Omental fat pad (tissue), 3 donors: ENCODE measurements at regions not wholly inside any gene's neighbourhood (a gene's known extent, or its start where the extent isn't known, plus 50 kb on each side); places are given as distances from the start of the nearest gene placed in this dataset.

ENCODE experiments used
- ATAC-seq: fragments of 150-250 bp; one replicate; pipeline ENCODE4 v1.9.1; 2016; ENCODE audit warnings: mild to moderate bottlenecking, moderate library complexity; ENCODE audit not compliant: low FRiP score
- DNase-seq: peaks from one replicate; pipeline ENCODE4 v3.0.0-alpha.2; 2019; ENCODE audit warnings: low spot score
- CTCF ChIP-seq, 3 donors: fragments of 450-650 bp; IDR thresholded peaks; one replicate each; pipeline ENCODE4 v1.5.1; 2016 to 2017; ENCODE audit warnings: antibody characterized with exemption in 3 of 3, mild to moderate bottlenecking in 3 of 3, moderate library complexity in 2 of 3

GRCh38 chr5:58284886-58285285 is 175.0 kb downstream of the PLK2 start:
- no peak for TF ChIP-seq CTCF (IDR thresholded peaks at IDR 0.05)
- DNase-seq (no peak), ATAC-seq (no peak)

DNA sequence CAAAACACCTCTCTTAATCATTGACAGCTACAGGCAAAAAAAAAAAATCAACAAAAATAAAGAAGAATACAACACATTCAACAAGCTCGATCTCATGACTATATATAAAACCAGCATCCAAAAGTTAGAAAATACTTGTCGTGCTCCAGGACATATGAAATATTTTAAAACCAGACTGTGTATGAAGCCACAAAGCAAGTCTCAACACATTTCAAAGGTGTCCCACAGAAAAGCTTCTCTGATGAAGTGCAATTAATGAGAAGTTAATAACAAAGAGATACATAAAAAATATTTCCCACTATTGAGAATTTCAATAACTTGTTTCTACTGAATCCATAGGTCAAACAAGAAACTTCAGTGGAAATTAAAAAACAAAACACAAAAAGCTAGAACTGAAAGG is 178.7 kb downstream of the PLK2 start:
- ATAC-seq (no peak), DNase-seq (no peak)
- no peak for TF ChIP-seq CTCF (IDR thresholded peaks at IDR 0.05)

GRCh38 chr5:58279259-58279658 is 180.6 kb downstream of the PLK2 start:
- ATAC-seq (no peak), DNase-seq (no peak)
- no peak for TF ChIP-seq CTCF (IDR thresholded peaks at IDR 0.05)

- no peak for DNase-seq
- ATAC-seq = no peak
- TF ChIP-seq CTCF (IDR thresholded peaks at IDR 0.05) = no peak
These were observed 183.5 kb downstream of the PLK2 start for GRCh38 chr5:58276431-58276830.

GRCh38 chr5:58275516-58275915 is 184.4 kb downstream of the PLK2 start:
- DNase-seq = no peak
- no peak for ATAC-seq
- TF ChIP-seq CTCF (IDR thresholded peaks at IDR 0.05) = no peak

GRCh38 chr5:58274191-58274590 is 185.7 kb downstream of the PLK2 start:
- ATAC-seq (no peak), DNase-seq (no peak)
- no peak for TF ChIP-seq CTCF (IDR thresholded peaks at IDR 0.05)

DNA sequence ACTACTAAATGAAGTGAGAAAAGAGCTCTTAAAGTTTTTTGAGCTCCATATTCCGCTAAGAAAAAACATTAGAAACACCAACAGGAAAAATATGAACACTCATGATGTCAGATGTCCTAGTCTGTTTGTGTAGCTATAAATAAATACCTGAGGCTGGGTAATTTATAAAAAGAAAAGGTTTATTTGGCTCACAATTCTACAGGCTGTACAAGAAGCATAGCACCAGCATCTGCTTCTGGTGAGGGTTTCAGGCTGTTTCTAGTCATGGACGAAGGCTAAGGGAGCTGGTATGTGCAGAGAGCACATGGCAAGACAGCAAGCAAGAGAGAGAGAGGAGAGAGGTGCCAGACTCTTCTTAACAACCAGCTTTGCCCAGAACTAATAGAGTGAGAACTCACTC is 186.2 kb downstream of the PLK2 start:
- DNase-seq = no peak
- no peak for ATAC-seq
- TF ChIP-seq CTCF (IDR thresholded peaks at IDR 0.05) = no peak
